ENCODE measurements at regions not wholly inside any gene's neighbourhood (a gene's known extent, or its start where the extent isn't known, plus 50 kb on each side); places are given as distances from the start of the nearest gene placed in this dataset.

GRCh38 chr10:44747593-44748172, 163.5 kb upstream of the TMEM72 start:
- no peak for TF ChIP-seq CTCF (IDR thresholded peaks at IDR 0.05)
- no peak for TF ChIP-seq POLR2A (IDR thresholded peaks at IDR 0.05)

Data from body of pancreas (tissue), 4 donors.